B cell (primary cell): ENCODE measurements at regions not wholly inside any gene's neighbourhood (a gene's known extent, or its start where the extent isn't known, plus 50 kb on each side); places are given as distances from the start of the nearest gene placed in this dataset.

ENCODE experiments used
- ATAC-seq: fragments of 200-7000 bp; cut with Tn5 transposase; one replicate; pipeline ENCODE4 v1.10.0; 2021; ENCODE audit warnings: low read depth, mild to moderate bottlenecking, moderate number of reproducible peaks, moderate library complexity
- CTCF ChIA-PET: fragments of 350-600 bp; sonication (Branson Sonifier 250); formaldehyde crosslinking; loops from one replicate; lab custom pipeline; 2021; ENCODE audit warnings: antibody characterized with exemption, inconsistent platforms; lab: Charles Lee
- POLR2A ChIA-PET: fragments of 350-600 bp; sonication (Branson Sonifier 250); formaldehyde crosslinking; loops from one replicate; lab custom pipeline; 2021; ENCODE audit warnings: antibody characterized with exemption; lab: Charles Lee
- DNase-seq: peaks from one replicate; pipeline ENCODE4 v3.0.0; 2013
- H2AFZ ChIP-seq: 2 replicates; pipeline ENCODE4 v1.6.1; 2012; ENCODE audit warnings: mild to moderate bottlenecking, low read depth, low read length; ENCODE audit not compliant: insufficient read depth, poor library complexity, severe bottlenecking
- H3K27ac ChIP-seq, 2 donors: 1 replicate in 1 of 2; 2 replicates in 1 of 2; pipeline ENCODE4 v1.5.1; 2012 to 2013; ENCODE audit warnings: low read length in 2 of 2, mild to moderate bottlenecking in 2 of 2, moderate library complexity in 1 of 2
- H3K27me3 ChIP-seq, 4 experiments: fragments of 200-600 bp in 1 of 4; sonication (generic) in 1 of 4; replicated peaks in 1 of 4; 1 replicate in 2 of 4; 2 replicates in 2 of 4; pipeline versions ENCODE4 v1.6.1 to v1.7.0; 2013 to 2016; ENCODE audit warnings: low read length in 3 of 4, mild to moderate bottlenecking in 2 of 4, mixed read lengths in 1 of 4, moderate library complexity in 1 of 4; ENCODE audit not compliant: insufficient read depth in 4 of 4, control insufficient read depth in 3 of 4; ENCODE audit errors: control extremely low read depth in 1 of 4
- H3K36me3 ChIP-seq, 2 experiments: replicated peaks in 1 of 2; 1 replicate in 1 of 2; 2 replicates in 1 of 2; pipeline versions ENCODE4 v1.6.1 to v1.7.1; 2013; ENCODE audit warnings: low read length in 1 of 2; ENCODE audit not compliant: insufficient read depth in 2 of 2, control insufficient read depth in 1 of 2; ENCODE audit errors: control extremely low read depth in 1 of 2, extremely low read depth in 1 of 2
- H3K4me1 ChIP-seq, 2 donors: fragments of 200-600 bp in 1 of 2; sonication (generic) in 1 of 2; 1 replicate in 1 of 2; 2 replicates in 1 of 2; pipeline versions ENCODE4 v1.5.1 to v1.6.1; 2013 to 2017; ENCODE audit warnings: low read length in 2 of 2; ENCODE audit not compliant: control insufficient read depth in 2 of 2, insufficient read depth in 2 of 2
- H3K4me2 ChIP-seq: replicated peaks from 2 replicates; pipeline ENCODE3; 2012; ENCODE audit warnings: mild to moderate bottlenecking, low read depth, low read length; ENCODE audit not compliant: poor library complexity, severe bottlenecking
- H3K4me3 ChIP-seq, 5 experiments: fragments of 200-600 bp in 1 of 5; sonication (generic) in 1 of 5; 1 replicate in 3 of 5; 2 replicates in 2 of 5; pipeline versions ENCODE4 v1.5.1 to v1.7.0; 2011 to 2016; ENCODE audit warnings: low read length in 4 of 5, mild to moderate bottlenecking in 4 of 5, low read depth in 2 of 5, control low read depth in 1 of 5, moderate library complexity in 1 of 5; ENCODE audit not compliant: insufficient read depth in 1 of 5; ENCODE audit errors: control extremely low read depth in 1 of 5, extremely low read depth in 1 of 5
- H3K79me2 ChIP-seq: fragments of 200-600 bp; sonication (generic); one replicate; pipeline ENCODE4 v1.6.0; 2016; ENCODE audit warnings: low read length; ENCODE audit not compliant: control insufficient read depth, insufficient read depth
- H3K9ac ChIP-seq: fragments of 200-600 bp; sonication (generic); 2 replicates; pipeline ENCODE4 v1.6.1; 2017; ENCODE audit warnings: mild to moderate bottlenecking, low read length, moderate library complexity
- H3K9me3 ChIP-seq, 3 donors: one replicate each; pipeline versions ENCODE4 v1.6.1 to v1.7.1; 2013; ENCODE audit warnings: low read length in 2 of 3; ENCODE audit not compliant: control insufficient read depth in 2 of 3, insufficient read depth in 1 of 3; ENCODE audit errors: control extremely low read depth in 1 of 3
- H4K20me1 ChIP-seq: 2 replicates; pipeline ENCODE4 v1.6.0; 2012; ENCODE audit warnings: mild to moderate bottlenecking, low read length; ENCODE audit not compliant: insufficient read depth, control insufficient read depth, poor library complexity, severe bottlenecking
- H3K27ac Mint-ChIP-seq: one replicate; pipeline ENCODE4 v1.8.0; 2021; ENCODE audit warnings: mixed read lengths
- H3K27me3 Mint-ChIP-seq: one replicate; pipeline ENCODE4 v1.8.0; 2021; ENCODE audit warnings: mixed read lengths
- H3K4me1 Mint-ChIP-seq: one replicate; pipeline ENCODE4 v1.8.0; 2021; ENCODE audit warnings: mixed read lengths
- H3K4me3 Mint-ChIP-seq: one replicate; pipeline ENCODE4 v1.8.0; 2021; ENCODE audit warnings: mixed read lengths
- H3K9me3 Mint-ChIP-seq: one replicate; pipeline ENCODE4 v1.8.0; 2022; ENCODE audit warnings: mixed read lengths; ENCODE audit not compliant: insufficient read depth
- EZH2 ChIP-seq: IDR thresholded peaks from 2 replicates; pipeline ENCODE4 v1.6.1; 2012; ENCODE audit warnings: borderline replicate concordance, low read depth, mild to moderate bottlenecking, moderate library complexity, low read length; ENCODE audit not compliant: insufficient read depth, poor library complexity, severe bottlenecking
- WGBS: methylation state at CpG from one replicate; pipeline ENCODE4 v1.1.5; 2013; ENCODE audit warnings: missing lambda C conversion rate; ENCODE audit not compliant: insufficient coverage; 5-methylcytosine and 5-hydroxymethylcytosine counted together
- intact Hi-C: fragments of 100-400 bp; cut with micrococcal nuclease; formaldehyde crosslinking; loops from one replicate; pipeline ENCODE4 v1.10.0; 2022
- TF ChIP-seq, protein P1 (sequence below): fragments of 200-600 bp; IDR thresholded peaks from one replicate; pipeline ENCODE4 v1.8.0; 2022; ENCODE audit warnings: antibody characterized with exemption, mild to moderate bottlenecking

DNA sequence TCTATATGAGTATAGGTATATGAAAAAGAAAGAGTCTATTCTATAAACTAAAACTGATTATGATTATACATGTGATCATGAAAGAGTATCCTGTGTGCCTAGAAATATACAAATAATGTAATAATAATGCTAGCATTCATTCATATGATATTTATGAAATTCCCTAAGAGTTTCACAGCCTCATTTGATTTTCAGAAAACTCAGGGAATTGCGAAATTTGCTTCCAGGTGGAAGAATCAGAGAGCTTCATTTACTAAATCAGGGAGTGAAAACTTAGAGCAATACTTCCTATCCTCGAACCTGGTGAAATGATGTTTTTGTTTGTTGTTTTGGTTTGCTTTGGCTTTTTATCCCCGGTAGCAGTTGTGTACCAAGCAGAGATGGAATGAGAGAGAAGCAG lies 1105.7 kb upstream of the SLIT2 start:
- no peak overlapping the region for H3K9ac ChIP-seq
- no peaks in the 10 kb centered on the region for H4K20me1 ChIP-seq
- ATAC-seq (no peak), DNase-seq (no peak)
- no peak overlapping the region for H3K4me2 ChIP-seq
- Mint-ChIP-seq H3K4me3 (no peak overlapping the region), H3K9me3 (no peaks in the 10 kb centered on the region), H3K4me1 (no peaks in the 10 kb centered on the region), H3K27me3 (no peaks in the 10 kb centered on the region), H3K27ac (no peak overlapping the region)
- no peak overlapping the region for H2AFZ ChIP-seq
- no peaks in the 10 kb centered on the region for H3K4me1 ChIP-seq
- intact Hi-C loops, result no loop called here
- no peaks in the 10 kb centered on the region for H3K36me3 ChIP-seq
- H3K79me2 ChIP-seq, result no peaks in the 10 kb centered on the region
- ChIA-PET POLR2A (no interaction called here), CTCF (no interaction called here)
- no peaks in the 10 kb centered on the region for H3K27me3 ChIP-seq
- WGBS, result no CpG with 5 or more reads among the region's 3 CpGs
- H3K9me3 ChIP-seq, result no peaks in the 10 kb centered on the region
- TF ChIP-seq EZH2, result no peak
- TF ChIP-seq, protein P1, sequence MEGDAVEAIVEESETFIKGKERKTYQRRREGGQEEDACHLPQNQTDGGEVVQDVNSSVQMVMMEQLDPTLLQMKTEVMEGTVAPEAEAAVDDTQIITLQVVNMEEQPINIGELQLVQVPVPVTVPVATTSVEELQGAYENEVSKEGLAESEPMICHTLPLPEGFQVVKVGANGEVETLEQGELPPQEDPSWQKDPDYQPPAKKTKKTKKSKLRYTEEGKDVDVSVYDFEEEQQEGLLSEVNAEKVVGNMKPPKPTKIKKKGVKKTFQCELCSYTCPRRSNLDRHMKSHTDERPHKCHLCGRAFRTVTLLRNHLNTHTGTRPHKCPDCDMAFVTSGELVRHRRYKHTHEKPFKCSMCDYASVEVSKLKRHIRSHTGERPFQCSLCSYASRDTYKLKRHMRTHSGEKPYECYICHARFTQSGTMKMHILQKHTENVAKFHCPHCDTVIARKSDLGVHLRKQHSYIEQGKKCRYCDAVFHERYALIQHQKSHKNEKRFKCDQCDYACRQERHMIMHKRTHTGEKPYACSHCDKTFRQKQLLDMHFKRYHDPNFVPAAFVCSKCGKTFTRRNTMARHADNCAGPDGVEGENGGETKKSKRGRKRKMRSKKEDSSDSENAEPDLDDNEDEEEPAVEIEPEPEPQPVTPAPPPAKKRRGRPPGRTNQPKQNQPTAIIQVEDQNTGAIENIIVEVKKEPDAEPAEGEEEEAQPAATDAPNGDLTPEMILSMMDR, result no peak
- H3K27ac ChIP-seq, result no peak overlapping the region
- H3K4me3 ChIP-seq, result no peak overlapping the region

DNA sequence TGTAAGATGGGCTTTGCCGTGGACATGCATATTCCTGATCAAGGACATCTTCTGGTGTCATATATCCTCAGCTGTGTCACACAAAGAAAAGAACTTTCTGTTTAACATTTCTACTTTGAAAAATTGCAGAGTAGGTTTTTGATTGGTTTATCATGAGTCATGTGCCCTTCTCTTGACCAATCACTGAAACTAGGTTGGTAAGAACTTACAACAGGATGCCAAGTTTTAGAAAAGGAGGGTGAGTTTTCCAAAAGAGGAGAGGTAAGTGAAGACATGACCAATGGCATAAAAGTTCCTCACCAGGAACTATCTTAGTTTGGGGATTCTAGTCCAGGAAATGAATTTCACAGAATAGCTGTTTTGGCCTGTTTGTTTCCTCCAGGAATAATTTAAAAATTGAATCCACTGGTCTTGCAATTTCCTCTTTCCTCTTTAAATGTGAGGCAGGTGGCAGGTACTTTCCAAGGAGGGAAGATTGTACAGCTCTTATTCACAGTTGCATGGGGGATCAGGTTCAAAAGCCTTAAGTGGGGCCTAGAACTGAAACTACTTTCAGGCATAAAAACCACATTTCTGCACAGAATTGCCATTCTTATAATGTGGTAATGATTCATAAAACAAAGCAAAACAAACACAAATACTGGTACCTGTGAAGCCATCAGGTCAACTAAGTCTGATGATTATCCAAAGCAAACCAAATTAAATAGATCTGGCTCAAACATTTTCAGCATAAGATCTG lies 1114.5 kb upstream of the LCORL start:
- ATAC-seq (no peak), DNase-seq (no peak)
- no peaks in the 10 kb centered on the region for H4K20me1 ChIP-seq
- ChIA-PET POLR2A (no interaction called here), CTCF (no interaction called here)
- no peak overlapping the region for H2AFZ ChIP-seq
- H3K4me2 ChIP-seq, result no peak overlapping the region
- Mint-ChIP-seq H3K4me3 (no peak overlapping the region), H3K4me1 (no peaks in the 10 kb centered on the region), H3K27me3 (no peaks in the 10 kb centered on the region), H3K27ac (no peak overlapping the region), H3K9me3 (no peaks in the 10 kb centered on the region)
- no peak for TF ChIP-seq EZH2
- TF ChIP-seq, protein P1, result no peak
- no peaks in the 10 kb centered on the region for H3K79me2 ChIP-seq
- no peaks in the 10 kb centered on the region for H3K27me3 ChIP-seq
- intact Hi-C loops, result no loop called here
- no CpG with 5 or more reads among the region's 1 CpG for WGBS
- no peak overlapping the region for H3K4me3 ChIP-seq
- no peak overlapping the region for H3K9ac ChIP-seq
- no peak overlapping the region for H3K27ac ChIP-seq
- no peaks in the 10 kb centered on the region for H3K9me3 ChIP-seq
- no peaks in the 10 kb centered on the region for H3K4me1 ChIP-seq
- no peaks in the 10 kb centered on the region for H3K36me3 ChIP-seq
